OCI-LY7 (cell line): ENCODE measurements at regions not wholly inside any gene's neighbourhood (a gene's known extent, or its start where the extent isn't known, plus 50 kb on each side); places are given as distances from the start of the nearest gene placed in this dataset.

ENCODE experiments used
- EZH2phosphoT487 ChIP-seq: fragments of 200-600 bp; sonication (generic); IDR thresholded peaks from 2 replicates; pipeline ENCODE4 v1.6.1; 2018; ENCODE audit warnings: low read depth, borderline replicate concordance, mild to moderate bottlenecking, mixed run types, antibody characterized with exemption, low read length, moderate library complexity, mixed read lengths
- TF ChIP-seq, protein P1 (sequence below): fragments of 200-600 bp; sonication (generic); conservative IDR thresholded peaks from 2 replicates; pipeline ENCODE4 v1.5.1; 2014; ENCODE audit warnings: mild to moderate bottlenecking, antibody characterized with exemption, low read length, moderate library complexity, mixed read lengths

DNA sequence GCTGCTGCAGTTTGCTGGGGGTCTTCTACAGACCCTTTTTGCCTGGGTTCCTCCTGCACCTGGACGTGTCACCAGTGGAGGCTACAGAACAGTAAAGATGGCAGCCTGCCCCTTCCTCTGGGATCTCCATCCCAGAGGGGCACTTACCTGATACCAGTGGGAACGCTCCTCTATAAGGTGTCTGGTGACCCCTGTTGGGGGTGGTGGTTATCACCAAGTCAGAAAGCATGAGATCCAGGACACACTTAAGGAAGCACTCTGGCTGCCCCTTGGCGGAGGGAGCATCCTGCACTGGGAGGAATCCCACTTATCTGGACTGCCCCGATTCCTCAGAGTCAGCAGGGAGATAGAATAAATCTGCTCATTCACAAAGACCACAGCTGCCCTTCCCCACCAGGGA lies 218.9 kb upstream of the GALNTL6 start:
- TF ChIP-seq, protein P1, sequence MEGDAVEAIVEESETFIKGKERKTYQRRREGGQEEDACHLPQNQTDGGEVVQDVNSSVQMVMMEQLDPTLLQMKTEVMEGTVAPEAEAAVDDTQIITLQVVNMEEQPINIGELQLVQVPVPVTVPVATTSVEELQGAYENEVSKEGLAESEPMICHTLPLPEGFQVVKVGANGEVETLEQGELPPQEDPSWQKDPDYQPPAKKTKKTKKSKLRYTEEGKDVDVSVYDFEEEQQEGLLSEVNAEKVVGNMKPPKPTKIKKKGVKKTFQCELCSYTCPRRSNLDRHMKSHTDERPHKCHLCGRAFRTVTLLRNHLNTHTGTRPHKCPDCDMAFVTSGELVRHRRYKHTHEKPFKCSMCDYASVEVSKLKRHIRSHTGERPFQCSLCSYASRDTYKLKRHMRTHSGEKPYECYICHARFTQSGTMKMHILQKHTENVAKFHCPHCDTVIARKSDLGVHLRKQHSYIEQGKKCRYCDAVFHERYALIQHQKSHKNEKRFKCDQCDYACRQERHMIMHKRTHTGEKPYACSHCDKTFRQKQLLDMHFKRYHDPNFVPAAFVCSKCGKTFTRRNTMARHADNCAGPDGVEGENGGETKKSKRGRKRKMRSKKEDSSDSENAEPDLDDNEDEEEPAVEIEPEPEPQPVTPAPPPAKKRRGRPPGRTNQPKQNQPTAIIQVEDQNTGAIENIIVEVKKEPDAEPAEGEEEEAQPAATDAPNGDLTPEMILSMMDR = no peak
- no peak for TF ChIP-seq EZH2phosphoT487
